ENCODE measurements at regions not wholly inside any gene's neighbourhood (a gene's known extent, or its start where the extent isn't known, plus 50 kb on each side); places are given as distances from the start of the nearest gene placed in this dataset.

DNA sequence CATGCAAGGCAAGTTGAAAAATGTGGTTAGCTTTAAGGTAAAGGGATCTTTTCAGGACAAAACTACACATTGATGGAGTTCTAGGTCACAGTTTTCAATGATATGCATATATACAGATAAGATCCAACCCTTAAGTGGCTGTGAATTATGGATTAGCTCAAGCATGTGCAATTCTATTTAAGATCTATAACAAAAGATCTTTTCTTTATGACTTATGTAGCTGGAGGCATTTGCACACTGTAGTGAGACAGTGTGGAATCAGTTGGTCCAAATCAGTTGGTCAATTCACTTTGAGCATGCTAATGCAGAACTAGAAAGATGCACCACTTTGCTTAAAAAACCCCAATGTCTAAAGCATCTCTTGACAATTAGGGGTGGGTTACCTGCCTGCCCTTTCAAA lies 417.1 kb upstream of the ZEB2 start:
- no peak overlapping the region for H3K4me3 ChIP-seq (replicated peaks; ENCODE audit: low read depth, low read length)
- DNase-seq (ENCODE audit: extremely low read depth, low read depth), result no peak
- TF ChIP-seq, protein P1, sequence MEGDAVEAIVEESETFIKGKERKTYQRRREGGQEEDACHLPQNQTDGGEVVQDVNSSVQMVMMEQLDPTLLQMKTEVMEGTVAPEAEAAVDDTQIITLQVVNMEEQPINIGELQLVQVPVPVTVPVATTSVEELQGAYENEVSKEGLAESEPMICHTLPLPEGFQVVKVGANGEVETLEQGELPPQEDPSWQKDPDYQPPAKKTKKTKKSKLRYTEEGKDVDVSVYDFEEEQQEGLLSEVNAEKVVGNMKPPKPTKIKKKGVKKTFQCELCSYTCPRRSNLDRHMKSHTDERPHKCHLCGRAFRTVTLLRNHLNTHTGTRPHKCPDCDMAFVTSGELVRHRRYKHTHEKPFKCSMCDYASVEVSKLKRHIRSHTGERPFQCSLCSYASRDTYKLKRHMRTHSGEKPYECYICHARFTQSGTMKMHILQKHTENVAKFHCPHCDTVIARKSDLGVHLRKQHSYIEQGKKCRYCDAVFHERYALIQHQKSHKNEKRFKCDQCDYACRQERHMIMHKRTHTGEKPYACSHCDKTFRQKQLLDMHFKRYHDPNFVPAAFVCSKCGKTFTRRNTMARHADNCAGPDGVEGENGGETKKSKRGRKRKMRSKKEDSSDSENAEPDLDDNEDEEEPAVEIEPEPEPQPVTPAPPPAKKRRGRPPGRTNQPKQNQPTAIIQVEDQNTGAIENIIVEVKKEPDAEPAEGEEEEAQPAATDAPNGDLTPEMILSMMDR (IDR thresholded peaks at IDR 0.05; ENCODE audit: low read depth, low read length, missing control alignments), result no peak

DNA sequence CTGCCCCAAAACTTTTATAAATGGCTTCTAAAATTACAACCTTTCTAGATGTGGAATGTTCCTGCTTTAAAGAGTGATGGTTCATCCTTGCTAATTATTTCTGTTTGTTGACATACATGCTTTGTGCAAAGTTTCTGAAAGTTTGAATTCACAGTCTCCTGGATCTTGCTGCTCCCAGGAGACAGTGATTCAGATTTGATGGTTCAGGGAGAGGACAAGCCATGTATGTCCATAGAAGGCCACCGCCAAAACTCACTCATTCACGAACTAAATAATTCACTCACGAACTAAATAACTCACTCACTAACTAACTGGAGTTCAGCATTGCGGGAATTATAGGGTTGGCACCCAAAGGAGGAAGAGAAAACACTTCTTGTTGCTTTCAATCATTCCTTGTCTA lies 416.5 kb upstream of the ZEB2 start:
- DNase-seq (ENCODE audit: extremely low read depth, low read depth), result no peak
- H3K4me3 ChIP-seq (replicated peaks; ENCODE audit: low read depth, low read length), result no peak overlapping the region
- TF ChIP-seq, protein P1 (IDR thresholded peaks at IDR 0.05; ENCODE audit: low read depth, low read length, missing control alignments), result no peak

DNA sequence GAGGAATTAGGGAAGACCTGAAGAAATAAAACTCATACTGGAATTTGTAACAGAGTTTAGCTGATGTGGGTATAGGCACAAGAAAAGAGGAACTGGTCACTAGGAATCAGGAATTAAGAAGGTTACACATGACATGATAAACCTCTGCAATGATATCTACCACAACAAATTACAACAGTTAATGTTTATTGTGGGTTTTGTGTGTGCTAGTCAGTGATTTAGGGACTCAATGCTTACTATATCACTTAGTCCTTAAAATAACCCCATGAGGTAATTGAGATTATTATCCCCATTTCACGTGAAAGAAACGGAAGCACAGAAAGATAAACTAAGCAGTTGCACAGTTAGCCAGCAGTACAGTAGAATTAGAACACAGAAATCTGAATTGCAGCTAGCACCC lies 415.8 kb upstream of the ZEB2 start:
- no peak for DNase-seq (ENCODE audit: extremely low read depth, low read depth)
- TF ChIP-seq, protein P1 (IDR thresholded peaks at IDR 0.05; ENCODE audit: low read depth, low read length, missing control alignments), result no peak
- no peak overlapping the region for H3K4me3 ChIP-seq (replicated peaks; ENCODE audit: low read depth, low read length)

DNA sequence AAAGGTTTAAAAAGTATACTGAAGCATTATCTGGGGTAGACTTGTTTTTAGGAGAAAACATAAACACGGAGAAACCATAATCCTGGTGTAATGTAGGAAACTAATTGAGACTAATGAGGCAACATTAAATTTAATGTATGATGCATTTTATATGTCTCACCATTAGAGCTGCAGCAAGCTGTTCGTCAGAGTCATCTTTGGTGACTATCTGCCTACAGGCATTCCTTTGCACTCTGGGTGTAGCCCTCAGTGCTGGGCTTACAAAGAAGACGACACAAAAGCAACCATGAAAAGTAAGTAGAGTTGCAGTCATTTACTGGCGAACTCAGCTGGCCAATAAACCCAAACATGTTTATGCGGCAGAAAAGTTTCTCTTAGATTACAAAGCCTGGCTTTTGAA lies 415.3 kb upstream of the ZEB2 start:
- no peak overlapping the region for H3K4me3 ChIP-seq (replicated peaks; ENCODE audit: low read depth, low read length)
- TF ChIP-seq, protein P1 (IDR thresholded peaks at IDR 0.05; ENCODE audit: low read depth, low read length, missing control alignments), result no peak
- DNase-seq (ENCODE audit: extremely low read depth, low read depth), result no peak

DNA sequence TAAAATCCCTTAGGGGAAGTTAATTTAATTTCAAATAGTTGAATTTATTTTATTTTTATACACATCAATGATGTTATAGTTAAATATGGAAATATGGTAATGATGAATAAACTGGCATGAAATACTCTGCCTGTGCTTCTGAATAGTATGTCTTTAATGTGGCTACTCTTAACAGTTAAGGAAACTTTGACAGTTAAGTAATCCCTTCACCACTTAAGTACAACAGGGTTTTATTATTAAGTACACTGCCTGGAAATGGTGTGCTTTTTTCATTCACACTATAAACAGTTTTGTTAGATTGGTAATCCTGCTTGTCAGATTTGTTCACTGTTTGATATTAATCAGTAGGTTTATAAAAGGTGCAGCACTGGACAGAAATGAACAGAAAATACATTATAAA lies 412.0 kb upstream of the ZEB2 start:
- no peak overlapping the region for H3K4me3 ChIP-seq (replicated peaks; ENCODE audit: low read depth, low read length)
- TF ChIP-seq, protein P1 (IDR thresholded peaks at IDR 0.05; ENCODE audit: low read depth, low read length, missing control alignments), result no peak
- DNase-seq (ENCODE audit: extremely low read depth, low read depth), result no peak

DNA sequence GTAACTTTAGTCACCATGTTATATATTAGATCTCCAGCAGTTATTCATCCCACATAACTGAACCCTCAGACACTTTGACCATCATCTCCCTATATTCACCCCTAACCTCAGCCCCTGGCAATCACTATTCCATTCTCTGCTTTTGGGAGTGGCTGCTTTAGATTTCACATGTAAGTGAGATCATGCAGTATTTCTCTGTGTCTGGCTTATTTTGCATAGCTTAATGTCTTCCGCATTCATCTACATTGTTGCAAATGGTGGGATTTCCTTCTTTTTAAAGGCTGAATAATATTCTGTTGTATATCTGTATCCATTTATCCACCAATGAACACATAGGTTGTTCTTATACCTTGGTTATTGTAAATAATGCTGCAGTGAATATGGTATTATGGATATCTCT lies 411.6 kb upstream of the ZEB2 start:
- DNase-seq (ENCODE audit: extremely low read depth, low read depth), result no peak
- no peak overlapping the region for H3K4me3 ChIP-seq (replicated peaks; ENCODE audit: low read depth, low read length)
- TF ChIP-seq, protein P1 (IDR thresholded peaks at IDR 0.05; ENCODE audit: low read depth, low read length, missing control alignments), result no peak

DNA sequence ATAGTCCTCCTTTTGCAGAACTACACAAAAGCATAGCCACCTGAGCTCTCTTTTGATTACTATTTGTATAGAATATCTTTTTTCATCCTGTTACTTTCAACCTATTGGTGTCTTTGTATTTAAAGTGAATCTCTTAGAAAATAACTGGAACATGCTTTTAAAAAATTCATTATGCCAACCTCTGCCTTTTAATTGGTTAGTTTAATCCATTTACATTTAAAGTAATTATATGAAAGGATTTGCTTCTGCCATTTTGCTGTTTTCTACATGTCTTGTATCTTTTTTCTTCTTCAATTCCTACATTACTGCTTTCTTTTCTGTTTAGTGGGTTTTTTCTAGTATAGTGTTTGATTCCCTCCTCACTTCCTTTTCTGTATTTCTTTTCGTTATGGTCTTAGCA lies 407.5 kb upstream of the ZEB2 start:
- no peak overlapping the region for H3K4me3 ChIP-seq (replicated peaks; ENCODE audit: low read depth, low read length)
- no peak for DNase-seq (ENCODE audit: extremely low read depth, low read depth)
- TF ChIP-seq, protein P1 (IDR thresholded peaks at IDR 0.05; ENCODE audit: low read depth, low read length, missing control alignments), result no peak

All from HFF-Myc (cell line).